NCI-H2227 (cell line): ENCODE measurements at regions not wholly inside any gene's neighbourhood (a gene's known extent, or its start where the extent isn't known, plus 50 kb on each side); places are given as distances from the start of the nearest gene placed in this dataset.
"Not testable (repeated sequence)": the region's sequence is repeated elsewhere in the genome, so short reads cannot be mapped to it uniquely, and the experiment has no call there.

Source experiments
- DNase-seq: peaks from one replicate; lab custom pipeline; 2025; ENCODE audit not compliant: unreplicated experiment; lab: John Stamatoyannopoulos, UW

DNA sequence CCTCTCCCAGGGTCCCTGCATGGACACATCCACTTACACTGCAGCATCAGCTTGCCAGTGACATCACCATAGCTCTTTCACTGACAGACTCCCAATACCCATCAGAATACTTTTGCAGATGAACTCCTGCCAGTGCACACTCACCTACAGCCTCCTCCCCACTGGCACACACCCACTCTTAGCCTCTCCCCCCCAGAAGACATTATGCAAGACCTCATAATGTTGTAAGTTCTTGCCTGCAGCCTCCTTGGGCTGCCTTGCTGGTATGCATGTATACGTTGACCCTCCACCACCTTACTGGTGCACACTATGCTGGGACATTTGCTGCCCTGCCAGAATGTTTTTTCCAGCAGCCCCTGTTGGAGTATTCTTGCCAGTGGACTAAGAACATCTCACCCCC is 324.2 kb downstream of the AEBP2 start:
- DNase-seq = no peak

GRCh38 chr12:19764408-19764807 is 325.1 kb downstream of the AEBP2 start:
- no peak for DNase-seq

DNA sequence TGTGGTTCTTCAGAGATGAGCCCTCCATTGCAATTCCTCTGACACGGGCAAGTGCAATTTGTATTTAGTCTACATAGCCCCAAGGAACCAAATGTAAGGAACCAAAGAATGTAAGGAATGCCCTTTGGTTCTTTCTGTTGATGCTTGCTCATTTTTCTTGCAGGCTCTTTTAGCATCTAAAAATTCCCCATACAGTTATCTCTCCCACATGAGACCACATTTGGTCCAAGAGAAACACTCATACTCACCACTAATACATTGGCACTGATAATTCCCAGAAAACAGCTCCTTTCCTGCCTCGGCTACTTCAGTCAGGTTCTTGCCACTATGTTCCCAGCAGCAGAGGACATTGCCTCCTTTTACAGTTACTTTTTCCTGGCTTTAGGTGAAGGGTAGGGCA is 332.6 kb downstream of the AEBP2 start:
- DNase-seq = no peak

DNA sequence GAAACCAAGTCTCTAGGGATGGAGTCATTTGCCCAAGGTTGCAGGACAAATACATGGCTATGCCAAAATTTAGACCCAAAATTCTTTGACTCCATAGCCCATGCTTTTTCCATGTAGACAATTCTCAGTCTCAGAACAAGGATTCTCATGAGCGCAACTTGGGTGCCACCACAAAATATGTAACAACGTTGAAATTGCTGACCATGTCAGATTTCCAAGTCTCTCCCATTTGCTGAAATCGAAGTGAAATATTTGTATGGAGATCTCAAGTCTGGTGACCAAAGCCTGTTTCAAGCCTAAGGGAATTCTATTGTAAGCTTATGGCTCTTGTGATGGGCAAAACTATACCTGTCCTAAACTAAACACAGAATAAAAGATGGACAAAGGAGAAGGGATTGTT is 333.5 kb downstream of the AEBP2 start:
- no peak for DNase-seq

GRCh38 chr12:19775241-19775640 is 335.9 kb downstream of the AEBP2 start:
- DNase-seq = no peak

DNA sequence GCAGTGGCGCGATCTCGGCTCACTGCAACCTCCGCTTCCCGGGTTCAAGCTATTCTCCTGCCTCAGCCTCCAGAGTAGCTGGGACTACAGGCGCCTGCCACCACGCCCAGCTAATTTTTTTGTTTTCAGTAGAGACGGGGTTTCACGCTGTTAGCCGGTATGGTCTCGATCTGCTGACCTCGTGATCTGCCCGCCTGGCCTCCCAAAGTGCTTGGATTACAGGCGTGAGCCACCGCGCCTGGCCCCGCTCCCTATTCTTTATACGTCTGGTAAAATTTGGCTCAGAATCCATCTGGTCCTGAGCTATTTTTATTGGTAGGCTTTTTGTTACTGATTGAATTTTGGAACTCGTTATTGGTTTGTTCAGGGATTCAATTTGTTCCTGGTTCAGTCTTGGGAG is 336.7 kb downstream of the AEBP2 start:
- not testable (repeated sequence) for DNase-seq

DNA sequence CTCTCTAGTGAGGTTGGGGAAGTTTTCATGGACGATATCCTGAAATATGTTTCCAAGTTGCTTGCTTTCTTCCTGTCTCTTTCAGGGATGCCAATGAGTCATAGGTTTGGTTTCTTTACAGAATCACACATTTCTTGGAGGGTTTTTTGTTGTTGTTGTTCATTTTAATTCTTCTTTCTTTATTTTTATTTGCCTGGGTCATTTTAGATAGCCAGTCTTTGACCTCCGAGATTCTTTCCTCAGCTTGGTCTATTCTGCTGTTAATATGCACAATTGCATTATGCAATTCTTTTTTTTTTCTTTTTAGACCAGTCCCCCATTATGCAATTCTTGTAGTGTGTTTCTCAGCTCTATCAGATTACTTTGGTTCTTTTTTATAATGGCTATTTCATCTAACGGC is 338.9 kb downstream of the AEBP2 start:
- DNase-seq = no peak

- DNase-seq = no peak
These were observed 339.5 kb downstream of the AEBP2 start for GRCh38 chr12:19778797-19779196.

- no peak for DNase-seq
These were observed 340.2 kb downstream of the AEBP2 start for GRCh38 chr12:19779395-19780056.

DNA sequence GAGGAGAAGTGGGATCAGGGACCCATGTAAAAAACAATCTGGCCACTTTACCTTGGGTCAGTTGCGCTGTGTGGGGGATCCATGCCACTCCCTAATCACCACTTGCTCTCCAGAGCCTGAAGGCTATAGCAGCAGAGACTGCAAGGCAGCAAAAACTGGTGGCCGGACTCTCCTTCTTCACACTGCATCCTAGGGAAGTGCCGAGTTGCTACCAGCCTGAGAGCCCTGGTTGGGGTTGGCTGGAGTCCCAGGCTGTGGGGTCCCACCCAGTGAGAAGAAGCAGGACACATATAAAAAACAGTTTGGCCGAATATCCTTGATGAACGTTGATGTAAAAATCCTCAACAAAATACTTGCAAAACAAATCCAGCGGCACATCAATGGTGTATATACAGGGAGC is 341.2 kb downstream of the AEBP2 start:
- DNase-seq = no peak

DNA sequence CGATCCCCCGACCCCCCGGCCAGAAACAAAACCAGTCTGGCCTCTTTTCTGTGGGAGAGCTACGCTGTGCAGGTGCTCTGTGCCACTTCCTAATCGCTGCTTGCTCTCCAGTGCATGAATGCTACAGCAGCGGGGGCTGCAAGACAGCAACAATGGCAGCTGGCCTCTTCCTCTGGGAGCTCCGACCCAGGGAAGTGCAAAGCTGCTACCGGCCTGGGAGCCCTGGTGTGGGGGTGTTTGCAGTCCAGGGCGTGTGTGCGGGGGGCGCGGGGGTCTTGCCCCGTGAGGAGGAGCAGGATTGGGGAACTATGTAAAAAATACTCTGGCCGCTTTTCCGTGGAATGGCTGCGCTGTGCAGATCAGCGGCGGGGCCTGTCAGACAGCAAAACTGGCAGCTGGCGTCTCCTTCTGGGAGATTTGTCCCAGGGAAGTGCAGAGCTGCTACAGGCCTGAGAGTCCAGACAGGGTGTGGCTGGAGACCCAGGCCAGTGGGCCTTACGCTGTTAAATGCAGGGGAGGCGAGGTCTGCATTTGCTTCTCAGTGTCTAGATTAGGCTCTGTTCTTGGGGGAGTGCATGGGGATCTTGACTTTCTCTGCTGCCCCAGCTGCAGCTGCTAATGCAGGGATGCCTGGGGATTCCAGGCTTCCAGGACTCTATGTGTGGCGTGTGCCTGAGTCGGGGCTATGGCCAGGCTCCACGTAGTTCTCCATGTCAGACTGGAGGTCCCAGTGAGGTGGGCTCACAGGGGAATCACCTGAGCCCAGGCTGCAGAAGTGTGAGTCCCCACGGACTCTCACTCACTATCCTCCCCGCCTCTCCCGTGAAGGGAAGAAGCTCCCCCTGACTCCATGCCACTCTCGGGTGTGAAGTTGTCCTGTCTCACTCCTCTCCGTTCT is 344.5 kb downstream of the AEBP2 start:
- no peak for DNase-seq

- no peak for DNase-seq
These were observed 352.7 kb downstream of the AEBP2 start for GRCh38 chr12:19792028-19792427.

GRCh38 chr12:19794116-19794515 is 354.8 kb downstream of the AEBP2 start:
- no peak for DNase-seq

- no peak for DNase-seq
These were observed 359.9 kb downstream of the AEBP2 start for GRCh38 chr12:19799216-19799615.

DNA sequence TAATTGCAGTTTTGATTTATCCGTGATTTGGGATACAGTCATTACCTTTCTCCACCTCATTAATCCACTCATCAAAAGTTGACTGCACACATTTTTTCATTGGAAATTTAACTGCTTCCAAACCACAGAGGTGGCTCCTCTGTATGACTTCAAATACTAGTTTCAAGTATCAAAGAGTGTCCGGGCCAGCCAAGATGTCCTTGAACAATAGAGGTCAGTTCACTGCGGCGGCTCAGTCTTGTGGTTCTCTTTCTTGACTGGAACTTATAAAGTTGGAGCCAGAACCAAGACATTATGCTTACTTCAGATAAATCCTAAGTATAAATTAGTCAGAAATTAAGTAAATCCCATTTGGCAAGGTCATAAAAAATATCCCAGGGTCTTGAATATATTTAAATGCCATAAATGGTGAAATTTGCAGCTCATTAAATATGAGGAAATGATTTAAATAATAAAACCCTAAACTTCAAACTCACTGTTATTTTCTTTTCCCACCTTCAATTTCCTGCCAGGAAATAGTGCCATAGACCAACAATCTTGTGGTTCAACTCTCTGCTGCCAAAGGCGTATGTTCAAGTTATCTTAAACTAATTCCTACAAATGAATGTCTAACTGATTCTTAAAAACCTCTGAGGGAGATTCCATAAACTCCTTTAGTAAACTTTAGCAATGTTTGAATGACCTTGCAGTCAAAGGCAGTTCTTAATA is 360.8 kb downstream of the AEBP2 start:
- no peak for DNase-seq

GRCh38 chr12:19800884-19801283 is 361.6 kb downstream of the AEBP2 start:
- no peak for DNase-seq

DNA sequence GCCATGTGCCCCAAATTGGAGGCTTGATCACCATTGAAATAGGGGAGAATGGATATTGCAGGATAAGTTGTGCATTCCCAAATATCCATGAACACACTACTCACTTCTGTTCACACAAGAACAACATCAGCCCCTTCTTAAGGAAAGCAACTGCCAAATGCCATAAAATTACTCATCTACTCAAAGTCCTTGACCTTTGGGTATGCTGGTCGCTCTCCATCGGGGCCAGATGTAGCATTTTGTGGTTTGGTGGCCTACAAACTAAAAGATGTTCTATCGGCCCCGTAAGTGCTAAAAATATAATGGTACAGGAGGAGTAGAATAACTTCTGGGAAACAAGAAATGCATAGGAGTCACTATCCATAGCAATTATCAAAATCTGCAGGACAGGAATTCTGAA is 362.6 kb downstream of the AEBP2 start:
- DNase-seq = no peak

DNA sequence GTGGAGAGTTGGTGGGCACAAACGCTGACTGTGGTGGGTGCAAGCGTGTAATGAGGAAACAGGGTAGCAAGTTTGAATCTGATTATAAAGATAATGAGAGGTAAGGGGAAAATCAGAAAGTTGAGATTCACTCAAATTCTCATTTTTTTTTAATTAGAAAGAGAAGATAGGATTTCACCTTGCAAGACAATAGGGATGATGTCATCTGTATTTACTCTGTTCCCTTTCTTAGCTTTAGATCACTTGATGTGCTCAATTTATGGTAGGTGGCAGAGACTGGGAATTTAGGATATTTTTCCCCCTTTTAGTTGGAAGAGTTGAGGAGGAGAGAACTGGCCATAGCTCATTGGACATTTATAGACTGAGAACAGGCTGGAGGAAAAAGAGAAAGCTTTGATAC is 363.6 kb downstream of the AEBP2 start:
- no peak for DNase-seq

DNA sequence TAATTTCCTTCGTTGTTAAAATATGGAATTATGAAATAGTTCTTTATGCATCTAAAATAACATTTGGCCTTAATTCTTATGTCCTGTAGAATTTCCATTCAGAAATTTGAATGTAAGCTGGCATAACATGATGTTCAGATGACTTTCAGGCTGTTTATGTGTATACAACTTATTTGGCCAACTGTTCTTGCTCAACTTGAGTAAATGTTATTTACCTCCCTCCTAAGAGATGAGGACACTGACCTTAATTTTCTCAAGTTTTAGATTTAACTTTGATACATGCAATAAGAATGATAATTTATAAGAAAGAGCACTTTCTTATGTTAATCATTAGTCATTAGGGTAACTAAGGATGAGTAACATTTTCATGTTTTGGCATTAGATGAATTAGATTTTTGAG is 365.4 kb downstream of the AEBP2 start:
- DNase-seq = no peak

DNA sequence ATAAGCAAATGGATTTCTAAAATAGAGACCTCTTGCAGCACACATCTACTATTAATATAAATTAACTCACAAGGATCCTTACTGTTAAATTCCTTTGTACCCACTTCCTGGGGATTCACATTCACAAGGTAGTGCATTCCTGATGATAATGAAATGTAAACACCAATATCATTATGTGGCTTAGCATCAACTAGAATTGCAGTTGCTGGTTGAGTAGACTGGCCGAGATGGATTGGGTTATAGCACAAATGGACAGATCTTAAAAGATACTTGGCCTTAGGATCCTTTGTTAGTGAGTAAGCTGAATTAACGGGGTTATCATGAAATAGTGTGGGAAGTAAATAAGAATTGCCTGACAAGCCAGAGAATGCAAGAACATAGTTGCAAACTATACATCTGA is 369.1 kb downstream of the AEBP2 start:
- DNase-seq = no peak

- DNase-seq = no peak
These were observed 370.9 kb downstream of the AEBP2 start for GRCh38 chr12:19810213-19810612.

- DNase-seq = no peak
These were observed 372.6 kb downstream of the AEBP2 start for GRCh38 chr12:19811922-19812321.
